ENCODE measurements at regions not wholly inside any gene's neighbourhood (a gene's known extent, or its start where the extent isn't known, plus 50 kb on each side); places are given as distances from the start of the nearest gene placed in this dataset.

- Mint-ChIP-seq H3K4me3 (no peak overlapping the region), H3K9me3 (peaks cover under 1% of the 10 kb centered on the region)
- no peak for DNase-seq (ENCODE audit: low spot score in 2 of 2)
Observed at GRCh38 chr2:150653351-150653750, 165.9 kb upstream of the RND3 start.

DNA sequence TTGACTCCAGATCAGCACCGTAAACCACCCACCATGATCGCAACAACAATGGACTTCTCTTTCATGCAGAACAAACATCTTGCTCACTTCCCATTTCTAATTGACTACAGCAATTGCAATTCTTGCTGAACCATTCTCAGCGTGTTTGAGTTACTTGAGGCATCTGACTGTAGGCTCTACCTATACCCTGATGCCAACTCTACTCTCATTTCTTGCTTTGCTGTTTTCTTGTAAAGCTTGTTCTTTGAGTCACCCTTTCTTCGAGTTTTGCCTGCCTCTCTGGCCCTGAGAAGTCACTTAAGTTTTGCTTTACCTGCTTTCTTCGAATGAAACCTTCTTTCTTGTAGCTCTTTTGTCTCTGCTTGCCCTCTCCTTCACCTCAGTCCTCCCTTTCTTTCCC lies 160.5 kb upstream of the RND3 start:
- DNase-seq (ENCODE audit: low spot score in 2 of 2), result no peak
- H3K27me3 Mint-ChIP-seq, result no peaks in the 10 kb centered on the region
- no peaks in the 10 kb centered on the region for H3K9me3 Mint-ChIP-seq
- no peak overlapping the region for H3K4me3 Mint-ChIP-seq
- H3K27ac Mint-ChIP-seq, result no peak overlapping the region
- H3K36me3 Mint-ChIP-seq, result no peaks in the 10 kb centered on the region
- peaks cover 3% of the 10 kb centered on the region for H3K4me1 Mint-ChIP-seq
- no peak for ATAC-seq (ENCODE audit: low read depth)

More at GRCh38 chr2:150653351-150653750, 165.9 kb upstream of the RND3 start:
- no peak overlapping the region for H3K27ac Mint-ChIP-seq
- H3K4me1 Mint-ChIP-seq, result no peaks in the 10 kb centered on the region
- H3K27me3 Mint-ChIP-seq, result no peaks in the 10 kb centered on the region
- ATAC-seq (ENCODE audit: low read depth), result no peak
- no peaks in the 10 kb centered on the region for H3K36me3 Mint-ChIP-seq

- ATAC-seq (ENCODE audit: low read depth) (no peak), DNase-seq (ENCODE audit: low spot score in 2 of 2) (no peak)
- Mint-ChIP-seq H3K4me3 (no peak overlapping the region), H3K27me3 (no peaks in the 10 kb centered on the region), H3K4me1 (peaks cover 3% of the 10 kb centered on the region), H3K36me3 (no peaks in the 10 kb centered on the region), H3K9me3 (no peaks in the 10 kb centered on the region), H3K27ac (no peak overlapping the region)
Observed at GRCh38 chr2:150646746-150647145, 159.3 kb upstream of the RND3 start.

GRCh38 chr2:150644298-150645067 lies 157.0 kb upstream of the RND3 start:
- no peak for DNase-seq (ENCODE audit: low spot score in 2 of 2)
- Mint-ChIP-seq H3K4me3 (no peak overlapping the region), H3K9me3 (no peaks in the 10 kb centered on the region), H3K36me3 (no peaks in the 10 kb centered on the region), H3K27ac (no peak overlapping the region), H3K27me3 (no peaks in the 10 kb centered on the region), H3K4me1 (peaks cover 7% of the 10 kb centered on the region)
- no peak for ATAC-seq (ENCODE audit: low read depth)

- Mint-ChIP-seq H3K27ac (no peak overlapping the region), H3K36me3 (no peaks in the 10 kb centered on the region), H3K27me3 (no peaks in the 10 kb centered on the region), H3K4me1 (peaks cover 7% of the 10 kb centered on the region), H3K4me3 (no peak overlapping the region), H3K9me3 (no peaks in the 10 kb centered on the region)
- DNase-seq (ENCODE audit: low spot score in 2 of 2) (no peak), ATAC-seq (ENCODE audit: low read depth) (no peak)
Observed at GRCh38 chr2:150643114-150643725, 155.8 kb upstream of the RND3 start.

DNA sequence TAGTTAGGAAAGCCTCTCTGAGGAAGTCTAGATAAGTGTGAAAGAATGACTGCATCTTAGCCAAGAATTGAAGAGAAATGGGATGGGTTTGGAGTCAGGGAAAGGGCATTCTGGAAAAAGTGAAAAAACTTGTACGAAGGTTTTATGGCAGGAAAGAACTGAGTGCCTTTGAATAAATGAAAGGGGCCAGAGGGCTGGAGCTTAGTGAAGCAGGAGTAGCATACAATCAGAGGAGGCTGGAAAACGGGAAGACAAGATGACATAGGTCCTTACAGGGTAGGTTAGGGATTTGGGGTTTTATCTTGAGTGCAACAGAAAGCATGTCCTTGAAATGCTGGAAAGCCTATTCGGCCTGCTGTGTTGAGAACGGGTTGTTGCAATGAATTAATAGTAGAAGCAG lies 152.6 kb upstream of the RND3 start:
- Mint-ChIP-seq H3K4me3 (no peak overlapping the region), H3K4me1 (peaks cover 4% of the 10 kb centered on the region), H3K27me3 (no peaks in the 10 kb centered on the region), H3K27ac (no peak overlapping the region), H3K36me3 (no peaks in the 10 kb centered on the region), H3K9me3 (peaks cover 2% of the 10 kb centered on the region)
- no peak for DNase-seq (ENCODE audit: low spot score in 2 of 2)
- ATAC-seq (ENCODE audit: low read depth), result no peak

- no peak overlapping the region for H3K27ac Mint-ChIP-seq
- no peaks in the 10 kb centered on the region for H3K36me3 Mint-ChIP-seq
- peaks cover 2% of the 10 kb centered on the region for H3K9me3 Mint-ChIP-seq
- no peak for ATAC-seq (ENCODE audit: low read depth)
- no peak overlapping the region for H3K4me3 Mint-ChIP-seq
- no peaks in the 10 kb centered on the region for H3K27me3 Mint-ChIP-seq
- no peak for DNase-seq (ENCODE audit: low spot score in 2 of 2)
- peaks cover 4% of the 10 kb centered on the region for H3K4me1 Mint-ChIP-seq
Observed at GRCh38 chr2:150639383-150639782, 151.9 kb upstream of the RND3 start.

GRCh38 chr2:150631236-150631821 lies 143.9 kb upstream of the RND3 start:
- no peaks in the 10 kb centered on the region for H3K4me1 Mint-ChIP-seq
- peaks cover 1% of the 10 kb centered on the region for H3K9me3 Mint-ChIP-seq
- no peak overlapping the region for H3K27ac Mint-ChIP-seq
- DNase-seq (ENCODE audit: low spot score in 2 of 2) (no peak), ATAC-seq (ENCODE audit: low read depth) (no peak)
- H3K27me3 Mint-ChIP-seq, result no peaks in the 10 kb centered on the region
- no peak overlapping the region for H3K4me3 Mint-ChIP-seq
- H3K36me3 Mint-ChIP-seq, result no peaks in the 10 kb centered on the region

DNA sequence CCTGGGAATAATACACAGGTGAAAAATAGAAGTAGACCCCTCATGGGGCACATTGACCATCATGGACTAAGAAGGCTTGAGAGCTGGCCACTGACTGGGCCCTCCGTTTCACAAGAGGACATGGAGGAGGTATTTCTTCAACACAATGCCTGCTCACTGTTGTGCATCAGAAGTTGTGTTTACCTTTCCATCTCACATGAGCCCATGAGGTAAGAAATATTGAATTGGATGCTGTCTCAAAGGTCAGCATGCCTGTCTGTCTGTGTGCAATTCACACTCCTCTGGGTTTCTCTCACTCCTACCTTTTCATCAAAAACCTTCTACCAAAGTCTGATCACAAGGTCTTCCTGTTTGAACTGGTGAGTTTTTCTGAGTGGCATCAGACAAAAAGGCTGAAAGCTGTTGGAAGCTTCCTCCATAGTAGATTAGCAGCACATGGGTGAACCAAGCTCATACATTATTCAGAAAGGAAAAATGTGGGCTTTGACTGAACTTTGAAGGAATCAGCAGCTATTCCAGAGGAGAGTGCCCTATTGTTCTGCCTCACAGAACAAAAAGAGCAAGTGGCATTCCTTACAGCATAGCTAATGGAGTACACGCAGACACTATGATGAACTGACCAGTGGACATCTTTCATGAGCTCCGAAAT lies 143.2 kb upstream of the RND3 start:
- no peak overlapping the region for H3K27ac Mint-ChIP-seq
- H3K9me3 Mint-ChIP-seq, result peaks cover 4% of the 10 kb centered on the region
- DNase-seq (ENCODE audit: low spot score in 2 of 2) (no peak), ATAC-seq (ENCODE audit: low read depth) (no peak)
- no peak overlapping the region for H3K4me3 Mint-ChIP-seq
- H3K27me3 Mint-ChIP-seq, result no peaks in the 10 kb centered on the region
- H3K36me3 Mint-ChIP-seq, result no peaks in the 10 kb centered on the region
- no peaks in the 10 kb centered on the region for H3K4me1 Mint-ChIP-seq

DNA sequence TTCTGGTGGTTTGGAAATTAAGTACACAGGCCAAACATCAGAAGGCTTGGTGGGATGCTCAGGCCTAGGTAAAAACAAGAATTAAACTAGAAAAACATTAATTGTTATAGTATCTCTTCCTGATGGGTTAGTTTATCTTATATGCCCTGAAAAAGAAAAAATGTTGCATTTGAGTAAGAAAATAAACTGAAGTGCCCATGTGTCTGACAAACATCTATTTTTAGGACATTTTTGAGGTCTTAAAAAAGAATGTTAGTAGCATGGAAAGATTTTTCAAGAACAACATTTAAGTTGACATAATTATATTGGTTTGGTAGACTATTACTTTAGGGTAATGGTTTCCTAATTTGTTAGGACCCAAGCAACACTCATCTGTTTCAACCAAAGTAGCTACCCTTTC lies 140.1 kb upstream of the RND3 start:
- Mint-ChIP-seq H3K4me1 (no peaks in the 10 kb centered on the region), H3K27me3 (no peaks in the 10 kb centered on the region), H3K27ac (no peak overlapping the region), H3K4me3 (no peak overlapping the region), H3K9me3 (peaks cover 4% of the 10 kb centered on the region), H3K36me3 (no peaks in the 10 kb centered on the region)
- no peak for ATAC-seq (ENCODE audit: low read depth)
- no peak for DNase-seq (ENCODE audit: low spot score in 2 of 2)

DNA sequence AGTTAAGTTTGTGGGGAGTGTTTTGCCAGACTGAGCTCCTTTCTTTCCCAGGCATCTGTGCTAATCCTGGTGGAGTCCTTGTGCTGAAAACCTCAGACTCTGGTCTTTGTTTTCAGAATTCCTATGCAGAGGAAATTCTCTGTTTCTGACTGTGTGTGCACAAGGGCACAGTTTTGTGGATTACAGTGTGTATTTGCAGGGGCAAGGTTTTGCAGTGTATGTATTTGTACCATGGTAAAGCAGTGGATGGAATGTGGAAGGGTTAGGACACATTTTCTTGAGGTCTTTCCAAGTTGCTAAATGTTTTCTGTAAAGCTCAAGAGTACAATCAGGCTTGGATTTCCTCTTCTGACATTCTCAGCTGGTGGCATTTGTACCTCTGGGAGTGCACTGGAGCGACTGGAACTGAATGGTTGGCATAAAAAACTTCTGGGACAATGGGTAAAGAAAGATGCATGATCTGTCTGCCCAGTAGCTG lies 139.5 kb upstream of the RND3 start:
- Mint-ChIP-seq H3K4me1 (no peaks in the 10 kb centered on the region), H3K27ac (no peak overlapping the region), H3K4me3 (no peak overlapping the region), H3K36me3 (no peaks in the 10 kb centered on the region), H3K27me3 (no peaks in the 10 kb centered on the region), H3K9me3 (peaks cover 4% of the 10 kb centered on the region)
- ATAC-seq (ENCODE audit: low read depth), result no peak
- no peak for DNase-seq (ENCODE audit: low spot score in 2 of 2)

- H3K27ac Mint-ChIP-seq, result no peak overlapping the region
- H3K9me3 Mint-ChIP-seq, result peaks cover 4% of the 10 kb centered on the region
- DNase-seq (ENCODE audit: low spot score in 2 of 2), result no peak
- H3K36me3 Mint-ChIP-seq, result no peaks in the 10 kb centered on the region
- no peaks in the 10 kb centered on the region for H3K4me1 Mint-ChIP-seq
- no peak overlapping the region for H3K4me3 Mint-ChIP-seq
- no peak for ATAC-seq (ENCODE audit: low read depth)
- no peaks in the 10 kb centered on the region for H3K27me3 Mint-ChIP-seq
Observed at GRCh38 chr2:150625741-150626140, 138.3 kb upstream of the RND3 start.

- Mint-ChIP-seq H3K36me3 (no peaks in the 10 kb centered on the region), H3K27ac (no peak overlapping the region), H3K4me3 (no peak overlapping the region), H3K9me3 (peaks cover 4% of the 10 kb centered on the region), H3K27me3 (no peaks in the 10 kb centered on the region), H3K4me1 (no peaks in the 10 kb centered on the region)
- DNase-seq (ENCODE audit: low spot score in 2 of 2) (no peak), ATAC-seq (ENCODE audit: low read depth) (no peak)
Observed at GRCh38 chr2:150625303-150625702, 137.8 kb upstream of the RND3 start.

- no peak for ATAC-seq (ENCODE audit: low read depth)
- Mint-ChIP-seq H3K4me3 (no peak overlapping the region), H3K27me3 (no peaks in the 10 kb centered on the region), H3K36me3 (no peaks in the 10 kb centered on the region), H3K9me3 (peaks cover 4% of the 10 kb centered on the region), H3K27ac (no peak overlapping the region), H3K4me1 (no peaks in the 10 kb centered on the region)
- DNase-seq (ENCODE audit: low spot score in 2 of 2), result no peak
Observed at GRCh38 chr2:150624001-150624401, 136.5 kb upstream of the RND3 start.

Data from memory B cell (primary cell).